ENCODE measurements at regions not wholly inside any gene's neighbourhood (a gene's known extent, or its start where the extent isn't known, plus 50 kb on each side); places are given as distances from the start of the nearest gene placed in this dataset.

DNA sequence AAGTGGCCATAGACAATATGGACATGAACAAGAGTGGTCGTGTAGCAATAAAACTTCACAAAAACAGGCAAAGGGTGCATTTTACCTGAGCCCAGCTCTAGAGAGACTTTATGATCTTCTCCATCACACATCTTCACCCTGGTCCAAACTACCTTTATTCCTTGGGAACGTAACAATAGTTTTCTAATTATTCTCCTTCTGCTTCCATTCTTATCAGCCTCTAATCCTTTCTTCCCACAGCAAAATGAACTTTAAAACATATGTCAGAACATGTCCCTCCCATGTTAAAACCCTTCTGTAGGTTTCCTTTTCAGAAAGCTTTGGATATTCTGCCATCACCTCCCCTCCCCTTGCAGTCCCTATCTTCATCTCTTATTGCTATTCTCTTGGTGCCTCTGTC, 395.2 kb upstream of the PLXNA2 start:
- TF ChIP-seq, protein P1, sequence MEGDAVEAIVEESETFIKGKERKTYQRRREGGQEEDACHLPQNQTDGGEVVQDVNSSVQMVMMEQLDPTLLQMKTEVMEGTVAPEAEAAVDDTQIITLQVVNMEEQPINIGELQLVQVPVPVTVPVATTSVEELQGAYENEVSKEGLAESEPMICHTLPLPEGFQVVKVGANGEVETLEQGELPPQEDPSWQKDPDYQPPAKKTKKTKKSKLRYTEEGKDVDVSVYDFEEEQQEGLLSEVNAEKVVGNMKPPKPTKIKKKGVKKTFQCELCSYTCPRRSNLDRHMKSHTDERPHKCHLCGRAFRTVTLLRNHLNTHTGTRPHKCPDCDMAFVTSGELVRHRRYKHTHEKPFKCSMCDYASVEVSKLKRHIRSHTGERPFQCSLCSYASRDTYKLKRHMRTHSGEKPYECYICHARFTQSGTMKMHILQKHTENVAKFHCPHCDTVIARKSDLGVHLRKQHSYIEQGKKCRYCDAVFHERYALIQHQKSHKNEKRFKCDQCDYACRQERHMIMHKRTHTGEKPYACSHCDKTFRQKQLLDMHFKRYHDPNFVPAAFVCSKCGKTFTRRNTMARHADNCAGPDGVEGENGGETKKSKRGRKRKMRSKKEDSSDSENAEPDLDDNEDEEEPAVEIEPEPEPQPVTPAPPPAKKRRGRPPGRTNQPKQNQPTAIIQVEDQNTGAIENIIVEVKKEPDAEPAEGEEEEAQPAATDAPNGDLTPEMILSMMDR (conservative IDR thresholded peaks at IDR 0.05; ENCODE audit: low read length) = no peak
- TF ChIP-seq EZH2phosphoT487 (IDR thresholded peaks at IDR 0.05; ENCODE audit: borderline replicate concordance, low read depth, low read length) = no peak
